ENCODE measurements at regions not wholly inside any gene's neighbourhood (a gene's known extent, or its start where the extent isn't known, plus 50 kb on each side); places are given as distances from the start of the nearest gene placed in this dataset.

DNA sequence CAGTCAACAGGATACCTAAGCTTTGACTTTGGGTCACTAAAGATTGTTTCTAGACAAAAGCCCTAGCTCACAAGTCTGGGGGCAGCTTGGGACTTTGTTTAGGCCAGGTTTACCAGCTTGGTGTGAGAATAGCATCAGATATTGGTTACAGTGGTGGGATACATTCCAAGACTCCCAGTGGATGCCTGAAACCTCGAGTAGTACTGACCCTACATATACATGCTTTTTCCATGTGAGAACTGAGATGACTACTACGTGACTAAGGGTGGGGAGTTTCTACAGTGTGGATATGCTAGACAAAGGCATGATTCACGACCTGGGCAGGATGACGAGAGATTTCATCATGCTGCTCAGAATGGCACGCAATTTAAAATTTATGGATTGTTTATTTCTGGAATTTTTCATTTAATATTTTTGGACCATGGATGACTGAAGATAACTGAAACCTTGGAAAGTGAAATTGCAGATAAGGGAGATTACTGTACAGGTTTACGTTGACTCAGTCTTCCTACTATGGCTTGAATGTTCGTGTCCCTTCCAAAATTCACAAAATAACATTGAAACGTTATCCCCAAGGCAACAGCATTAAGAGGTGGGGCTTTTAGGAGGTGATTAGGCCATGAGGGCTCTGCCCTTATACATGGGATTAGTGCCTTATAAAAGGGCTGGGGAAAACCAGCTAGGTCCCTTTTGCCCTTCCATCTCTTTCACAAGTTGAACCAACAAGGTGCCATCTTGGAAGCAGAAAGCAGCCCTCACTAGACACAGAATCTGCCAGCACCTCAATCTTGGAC, 50.2 kb upstream of the CTAGE1 start:
- DNase-seq = no peak

DNA sequence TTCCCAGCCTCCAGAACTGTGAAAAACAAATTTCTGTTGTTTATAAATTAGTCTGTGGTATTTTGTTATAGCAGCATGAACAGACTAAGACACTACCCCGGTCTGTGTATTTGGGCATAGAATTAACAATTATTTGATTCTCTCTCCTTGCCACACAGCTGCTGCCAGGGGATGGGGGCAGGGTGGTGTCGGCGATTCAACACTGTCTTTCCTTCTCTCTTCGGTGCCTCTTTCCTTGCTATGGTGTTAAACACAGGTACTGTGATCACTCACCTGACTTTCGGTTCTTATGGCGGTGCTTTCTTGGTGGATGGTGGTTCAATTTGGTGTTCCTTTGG, 50.8 kb upstream of the CTAGE1 start:
- DNase-seq = no peak

DNA sequence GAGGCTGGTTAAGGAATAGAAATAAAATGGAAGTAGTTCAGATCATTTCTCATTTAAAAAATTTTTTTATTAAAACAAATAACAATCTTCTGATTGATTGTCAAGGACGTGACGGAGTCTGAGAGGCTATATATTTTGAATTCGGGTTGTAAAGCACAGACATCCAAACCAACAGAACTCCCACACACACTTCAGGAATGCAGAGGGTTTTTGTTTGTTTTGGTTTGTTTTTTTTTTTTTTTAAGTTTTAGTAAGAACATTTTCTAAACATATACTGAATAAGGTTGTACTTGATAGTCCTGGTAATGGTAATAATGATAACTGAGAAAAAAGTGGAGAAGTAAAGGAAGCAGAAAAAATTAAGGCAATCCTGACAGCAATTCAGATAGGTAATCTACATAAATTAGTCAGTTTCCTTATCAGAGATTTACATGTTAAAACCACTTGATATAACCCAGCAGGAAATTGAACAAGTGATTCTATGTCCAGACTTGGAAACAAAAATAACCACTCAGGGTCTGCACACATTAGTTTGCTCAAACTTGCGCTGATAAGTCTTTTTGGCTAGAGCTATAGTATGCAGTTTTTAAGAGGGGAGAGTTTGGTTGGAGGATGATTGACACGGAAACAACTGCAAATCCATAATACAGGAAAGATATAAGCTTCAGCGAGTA, 51.5 kb upstream of the CTAGE1 start:
- DNase-seq = no peak

DNA sequence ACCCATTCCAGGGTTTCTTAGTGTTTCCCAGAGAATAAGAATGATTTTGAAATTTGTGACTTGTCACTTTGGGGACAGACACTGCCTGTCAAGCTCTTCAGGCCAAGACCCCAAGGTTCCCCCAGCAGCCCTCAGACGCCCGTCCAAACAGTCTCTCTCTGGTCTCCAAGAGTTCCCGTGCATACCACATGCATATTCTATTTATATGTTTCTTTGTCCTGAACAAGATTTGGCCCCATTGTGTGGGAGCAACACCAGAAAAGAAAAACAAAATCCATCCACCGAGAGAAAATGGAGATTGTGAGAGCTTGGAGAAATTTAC, 52.2 kb upstream of the CTAGE1 start:
- DNase-seq = no peak

DNA sequence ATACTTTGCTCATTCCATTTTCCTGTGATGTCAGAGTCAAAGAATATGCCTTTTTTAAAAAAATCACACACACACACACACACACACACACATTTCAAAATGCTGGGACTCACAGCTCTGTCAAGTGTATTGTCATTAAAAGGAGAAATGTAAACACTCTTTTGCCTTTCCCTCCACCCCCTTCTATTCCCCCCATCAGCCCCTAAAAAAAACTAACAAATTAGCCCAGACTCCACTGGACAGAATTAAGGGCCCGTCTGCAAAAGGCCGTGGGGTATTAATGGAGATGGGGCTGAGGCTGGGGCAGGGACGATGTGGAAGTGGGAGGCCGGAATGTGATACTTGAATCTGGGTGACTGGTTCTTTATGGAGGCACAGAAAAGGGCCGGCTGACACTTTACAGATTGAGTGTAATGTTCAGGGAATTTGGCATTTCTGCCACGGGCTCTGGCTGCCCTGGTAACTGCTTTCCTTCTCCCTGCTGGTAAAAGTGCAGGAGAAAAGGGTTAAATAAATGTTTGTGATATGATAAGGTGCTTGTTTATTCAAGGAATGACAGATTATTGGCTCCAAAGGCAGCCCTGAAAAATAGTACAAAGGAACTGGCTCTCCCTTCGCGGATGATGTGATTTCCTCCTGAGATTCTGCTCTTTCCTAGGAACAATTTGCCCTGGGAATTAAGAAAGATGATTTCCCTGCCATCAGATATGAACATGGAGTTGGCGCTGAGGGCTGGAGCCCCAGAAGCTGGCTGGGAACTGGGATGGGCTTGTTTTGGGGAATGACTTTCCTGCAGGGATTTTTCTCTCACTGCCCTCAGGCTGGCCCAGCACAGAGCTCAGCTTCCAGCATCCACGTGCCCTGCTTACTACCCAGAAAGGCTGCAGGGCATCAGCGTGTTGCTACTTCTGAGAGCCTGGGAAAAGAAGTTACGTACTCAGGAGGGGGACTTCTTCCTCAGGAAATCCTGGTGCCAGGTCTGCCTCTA, 52.8 kb upstream of the CTAGE1 start:
- DNase-seq = no peak

DNA sequence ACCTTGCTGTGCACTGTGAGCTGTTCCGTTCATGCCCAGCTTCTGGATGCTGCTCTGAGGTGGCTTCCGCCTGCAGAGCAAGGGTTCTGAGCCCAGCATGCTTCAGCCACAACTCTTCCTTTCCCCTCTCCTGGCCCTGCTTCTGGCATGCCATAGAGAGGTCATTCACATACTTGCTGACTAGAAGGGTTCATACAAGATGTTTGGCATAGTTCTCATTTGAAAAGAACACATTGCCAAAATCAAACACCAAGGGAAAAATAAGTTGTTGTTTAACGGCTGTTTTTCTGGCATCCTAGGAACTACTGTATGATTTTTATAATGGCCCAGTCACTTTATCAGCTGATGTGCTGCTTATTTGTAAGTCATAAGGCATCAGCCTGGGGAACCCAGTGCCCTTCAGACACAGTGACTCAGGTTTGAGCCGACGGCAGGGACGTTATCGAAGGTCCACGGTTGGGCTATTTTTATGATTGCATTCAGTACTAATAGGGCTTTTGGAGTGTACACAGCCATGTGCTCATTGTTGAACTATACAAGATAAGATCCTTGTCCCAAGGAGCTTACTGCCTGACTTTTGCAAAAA, 53.9 kb upstream of the CTAGE1 start:
- no peak for DNase-seq

DNA sequence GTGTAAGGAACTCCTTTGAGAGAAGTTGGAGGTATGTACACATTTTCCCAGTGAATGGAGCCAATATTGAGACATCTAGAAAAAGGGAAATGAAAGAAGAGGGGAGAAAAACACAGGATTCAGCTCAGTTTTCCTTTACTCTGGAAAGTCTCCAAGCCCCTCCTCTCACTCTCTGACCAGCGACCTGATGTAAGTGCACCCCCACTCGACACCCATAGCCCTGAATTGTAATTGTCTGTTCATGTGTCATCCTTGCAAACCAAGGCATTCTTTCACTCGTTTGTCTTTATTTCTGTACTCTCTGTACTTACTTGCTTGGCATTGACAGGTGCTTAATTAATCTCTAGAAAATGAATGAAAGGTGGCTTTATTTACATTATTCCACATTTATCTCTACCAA, 55.7 kb upstream of the CTAGE1 start:
- no peak for DNase-seq

DNA sequence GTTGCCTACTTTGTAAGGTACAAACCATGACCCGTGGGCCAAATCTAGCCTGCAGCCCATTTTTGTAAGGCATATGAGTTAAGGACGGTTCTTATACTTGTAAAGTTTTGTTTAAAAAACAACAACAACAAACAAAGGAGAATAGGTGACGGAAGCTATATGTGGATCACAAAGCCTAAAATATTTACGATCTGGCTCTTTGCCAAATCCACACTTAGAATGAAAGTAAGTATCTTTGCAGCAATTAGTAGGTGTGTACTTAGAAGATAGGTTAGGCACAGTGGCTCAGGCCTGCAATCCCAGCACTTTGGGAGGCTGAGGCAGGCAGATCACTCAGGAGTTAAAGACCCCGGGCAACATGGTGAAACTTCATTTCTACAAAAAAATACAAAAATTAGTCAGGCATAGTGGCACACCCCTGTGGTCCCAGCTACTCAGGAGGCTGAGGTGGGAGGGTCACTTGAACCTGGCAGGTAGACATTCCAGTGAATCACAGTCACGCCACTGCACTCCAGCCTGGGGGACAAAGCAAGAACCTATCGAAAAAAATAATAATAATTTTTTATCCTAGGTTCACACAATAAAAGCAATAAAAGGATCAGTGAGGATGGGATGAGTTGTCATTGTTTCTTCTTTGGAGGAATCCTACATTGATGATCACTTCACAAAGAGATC, 57.8 kb upstream of the CTAGE1 start:
- no peak for DNase-seq

DNA sequence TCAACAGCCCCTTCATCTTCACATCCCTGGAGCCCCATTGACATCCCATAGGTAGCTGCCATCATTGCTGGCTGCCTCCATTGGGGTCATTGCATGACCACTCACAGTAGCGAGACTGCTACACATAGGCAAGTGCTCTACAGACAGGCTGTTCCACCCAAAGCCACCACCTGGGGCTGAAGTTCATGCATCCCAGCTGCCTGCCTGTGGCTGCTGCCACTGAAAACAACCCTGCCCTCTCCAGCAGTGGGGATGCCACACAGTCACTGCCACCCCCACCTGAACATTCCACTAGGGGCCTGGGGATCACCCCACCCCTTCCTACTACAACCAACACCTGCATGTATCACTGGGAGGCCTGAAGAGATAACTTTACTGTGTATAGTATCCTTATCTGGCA, 59.5 kb upstream of the CTAGE1 start:
- no peak for DNase-seq

DNA sequence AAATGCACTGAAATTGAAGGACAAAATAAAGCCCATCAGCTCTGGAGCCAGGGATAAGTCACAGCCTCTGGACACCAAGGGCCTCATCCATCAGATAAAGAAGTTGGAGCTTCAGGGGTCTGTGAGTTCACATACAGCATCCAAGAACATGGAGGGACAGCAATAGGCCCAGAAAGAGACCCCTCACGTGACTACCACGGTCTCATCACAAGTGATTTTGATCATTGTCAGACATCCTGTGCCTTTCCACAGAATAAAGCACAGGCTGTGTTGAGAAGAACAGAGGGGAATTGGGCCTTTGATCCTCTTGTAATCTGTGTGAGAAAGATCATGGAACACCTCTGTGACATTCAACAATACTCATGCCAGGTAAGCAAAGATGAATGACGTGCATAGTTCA, 65.2 kb upstream of the CTAGE1 start:
- no peak for DNase-seq

DNA sequence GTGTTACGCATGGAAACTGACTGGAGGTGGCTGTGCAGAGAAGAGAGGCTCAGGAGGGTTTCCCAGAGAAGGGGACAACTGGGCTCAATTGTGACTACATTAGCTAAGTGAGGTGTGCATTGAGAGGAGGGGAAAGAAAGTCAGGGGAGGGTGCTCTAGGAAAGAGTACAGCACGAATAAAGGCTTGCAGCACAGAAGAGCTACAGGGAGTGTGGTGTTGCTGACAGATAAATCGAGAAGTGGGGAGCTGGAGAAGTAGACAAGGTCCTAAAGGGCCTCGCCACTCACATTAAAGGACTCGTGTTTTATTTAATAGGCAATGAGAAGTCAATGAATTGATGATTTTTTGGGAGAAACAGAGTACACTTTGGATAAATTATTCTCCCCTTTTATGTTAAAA, 65.7 kb upstream of the CTAGE1 start:
- DNase-seq = no peak

DNA sequence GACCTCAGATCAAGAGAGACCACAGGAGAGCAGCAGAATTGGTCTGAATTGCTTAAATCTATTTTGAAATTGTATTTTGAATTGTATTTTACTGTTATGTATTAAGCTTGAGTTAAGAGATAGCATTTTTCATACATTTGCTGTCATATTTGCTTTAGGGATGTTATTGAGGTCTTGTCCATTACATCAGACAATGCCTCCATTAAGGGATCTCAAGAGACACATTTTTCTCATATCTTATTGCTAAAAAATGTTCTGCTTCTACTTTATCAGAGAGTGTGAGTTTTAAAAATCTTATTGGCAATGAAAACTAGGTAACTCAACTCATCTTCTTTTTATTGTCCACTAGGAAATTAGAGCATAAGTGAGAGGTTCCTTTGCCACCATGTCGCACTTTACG, 66.8 kb upstream of the CTAGE1 start:
- no peak for DNase-seq

DNA sequence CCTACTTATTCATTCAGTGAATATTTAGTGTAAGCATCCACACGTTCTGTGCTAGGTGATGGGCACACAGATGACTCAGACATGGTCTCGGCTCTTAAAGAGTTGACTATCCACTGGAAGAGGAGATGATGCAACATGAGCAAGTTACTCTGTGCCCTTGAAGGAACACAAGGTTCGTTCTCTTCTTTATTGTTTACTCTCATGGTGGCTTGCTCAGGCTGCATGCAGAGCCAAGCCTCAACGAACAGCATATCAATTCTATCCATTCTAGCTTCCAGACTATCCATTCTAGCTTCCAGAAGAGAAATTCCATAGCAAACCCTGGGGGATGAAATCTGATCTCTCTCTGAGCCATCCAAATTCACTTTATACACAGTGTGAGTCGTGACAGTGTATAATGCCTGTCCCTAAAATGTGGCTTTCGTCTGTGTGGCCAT, 68.1 kb upstream of the CTAGE1 start:
- no peak for DNase-seq

DNA sequence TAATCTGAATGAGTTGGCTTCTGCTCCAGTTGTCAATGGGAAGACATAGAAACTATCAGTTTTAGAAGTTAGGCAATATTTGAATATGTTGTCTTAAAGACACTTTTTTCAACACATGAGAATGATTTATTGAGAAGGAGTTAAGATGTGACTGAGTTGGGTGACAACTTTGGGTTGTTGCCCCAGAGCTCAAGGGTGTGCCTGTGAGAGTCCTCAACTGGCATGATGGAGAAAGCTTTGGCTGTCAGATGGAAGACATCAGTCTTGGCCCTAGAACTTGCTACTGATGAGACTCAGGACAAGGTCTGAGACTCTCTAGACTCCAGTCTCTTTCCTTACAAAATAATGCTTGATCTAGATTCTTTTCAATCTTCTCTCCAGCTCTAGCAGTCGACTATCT, 69.0 kb upstream of the CTAGE1 start:
- no peak for DNase-seq

DNA sequence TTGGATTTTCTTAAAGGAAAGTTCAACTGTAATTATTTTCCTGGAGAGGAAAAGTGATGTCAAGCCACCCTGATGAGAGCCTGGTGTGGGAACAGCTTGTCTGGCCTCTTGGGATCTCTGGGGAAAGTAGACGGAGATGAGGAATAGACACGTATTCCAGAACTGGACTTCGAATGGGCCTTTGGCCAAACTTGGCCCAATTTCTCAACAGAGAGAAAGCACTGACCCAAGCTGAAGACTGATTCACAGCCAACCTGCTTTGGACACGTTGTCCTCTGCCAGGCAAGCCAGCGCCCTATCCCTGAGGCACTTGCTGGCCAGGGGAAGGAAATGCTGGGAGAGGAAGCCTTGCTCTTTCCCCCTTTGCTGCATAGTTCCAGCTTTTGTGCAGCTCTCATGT, 70.8 kb upstream of the CTAGE1 start:
- no peak for DNase-seq

DNA sequence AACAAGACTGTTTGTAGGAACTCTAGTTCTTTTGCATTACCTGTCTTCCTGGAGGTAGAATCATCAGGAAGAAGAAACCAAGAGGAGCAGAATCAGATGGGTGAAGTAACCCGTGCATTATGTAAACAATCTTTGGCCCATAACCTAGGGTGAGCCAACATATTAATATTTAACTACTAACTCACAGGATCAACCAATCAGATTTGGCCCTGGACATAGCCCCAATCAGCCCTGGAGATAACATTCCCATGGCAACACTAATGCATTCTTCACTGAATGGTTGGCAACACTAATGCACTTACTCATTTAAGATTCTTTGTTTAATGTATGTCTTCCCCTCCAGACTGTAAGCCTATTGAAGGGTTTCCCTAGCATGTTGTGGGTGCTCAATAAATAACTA, 72.0 kb upstream of the CTAGE1 start:
- DNase-seq = no peak

DNA sequence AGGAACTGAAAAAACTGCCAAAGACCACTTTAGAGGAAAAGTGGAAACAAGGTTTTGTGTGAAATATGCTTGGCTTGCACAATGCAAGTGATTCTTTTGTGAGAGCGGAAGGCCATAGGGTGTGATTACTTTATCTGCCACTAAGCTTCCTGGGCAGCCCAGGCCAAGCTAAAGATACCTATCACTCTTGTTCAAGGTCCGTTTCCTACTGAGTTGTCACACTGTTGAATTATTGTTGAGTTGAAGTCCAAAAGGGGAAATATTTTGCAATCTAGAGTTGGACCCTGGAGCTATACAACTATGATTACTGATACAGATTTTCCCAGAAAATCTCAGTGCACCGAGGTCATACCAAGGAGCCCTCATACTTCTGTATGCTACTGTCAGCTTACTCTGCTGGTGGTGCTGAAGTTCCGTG, 72.7 kb upstream of the CTAGE1 start:
- DNase-seq = no peak

DNA sequence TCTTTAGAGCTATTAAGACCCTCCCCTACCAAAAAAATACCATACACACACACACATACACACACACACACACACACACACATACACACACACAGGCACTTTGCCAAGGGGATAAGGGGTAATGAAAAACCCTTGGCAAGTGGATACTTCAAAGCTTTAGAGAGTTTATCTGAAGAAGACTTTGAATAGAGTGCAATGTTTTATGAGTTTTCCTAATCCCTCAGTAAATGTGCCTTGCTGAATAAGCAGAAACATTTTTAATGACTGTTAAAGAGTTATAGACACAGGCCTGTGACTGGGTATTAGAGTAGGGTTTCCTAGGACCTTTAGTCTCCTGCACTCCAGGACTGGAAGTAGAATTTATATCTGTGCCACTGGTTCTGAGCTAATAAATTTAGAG, 75.5 kb upstream of the CTAGE1 start:
- DNase-seq = no peak

DNA sequence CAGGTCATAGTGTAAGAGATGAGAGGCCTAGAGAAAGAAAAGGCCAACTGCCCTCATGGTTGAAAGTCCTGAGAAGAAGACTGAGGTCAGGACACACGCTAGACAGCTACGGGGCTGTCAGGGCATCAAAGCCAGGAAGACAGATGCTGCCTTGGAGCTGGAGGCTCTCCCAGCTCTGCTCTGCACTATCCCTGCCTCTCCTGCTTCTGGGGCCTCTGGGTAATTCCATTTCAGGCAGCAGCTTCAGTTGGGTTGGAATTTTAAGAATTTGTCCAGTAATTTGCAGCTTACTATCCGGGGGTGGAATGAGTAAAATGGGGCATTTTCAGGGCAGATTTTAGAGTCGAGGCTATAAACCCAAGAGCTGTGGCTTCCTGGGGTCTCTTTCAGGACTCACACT, 76.2 kb upstream of the CTAGE1 start:
- no peak for DNase-seq

DNA sequence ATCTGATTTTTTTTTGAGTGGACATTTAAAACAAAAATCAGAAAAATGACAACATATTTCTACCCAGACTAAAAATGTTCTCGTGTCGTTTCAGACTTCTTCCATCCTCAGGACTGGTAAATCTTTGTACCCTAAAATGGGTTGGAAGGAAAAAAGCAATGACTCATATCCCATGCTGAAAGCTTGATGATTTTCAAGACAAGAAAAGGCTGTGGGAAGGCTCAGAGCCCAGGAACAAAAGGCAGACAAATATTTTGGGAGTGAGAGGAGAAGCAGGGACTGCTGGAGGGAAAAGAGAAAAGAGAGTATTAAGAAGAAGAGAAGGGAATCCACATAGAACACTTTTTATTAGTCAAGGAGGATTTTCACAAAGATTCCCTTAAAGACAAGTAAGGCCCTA, 77.1 kb upstream of the CTAGE1 start:
- DNase-seq = no peak

DNA sequence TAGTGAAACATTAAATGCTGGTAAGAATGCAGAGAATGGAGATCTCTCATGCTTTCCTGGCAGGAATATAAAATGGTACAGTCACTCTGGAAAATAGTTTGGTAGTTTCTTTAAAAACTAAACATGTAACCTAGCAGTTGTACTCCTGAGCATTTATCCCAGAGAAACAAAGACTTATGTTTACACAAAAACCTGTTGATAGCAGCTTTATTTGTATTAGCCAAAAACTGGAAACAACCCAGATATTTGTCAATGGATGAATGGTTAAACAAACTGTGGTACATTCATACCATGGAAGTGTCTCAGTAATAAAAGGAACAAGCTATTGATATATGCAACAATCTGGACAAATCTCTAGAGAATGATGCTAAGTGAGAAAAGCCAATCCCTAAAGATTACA, 81.7 kb upstream of the CTAGE1 start:
- no peak for DNase-seq

DNA sequence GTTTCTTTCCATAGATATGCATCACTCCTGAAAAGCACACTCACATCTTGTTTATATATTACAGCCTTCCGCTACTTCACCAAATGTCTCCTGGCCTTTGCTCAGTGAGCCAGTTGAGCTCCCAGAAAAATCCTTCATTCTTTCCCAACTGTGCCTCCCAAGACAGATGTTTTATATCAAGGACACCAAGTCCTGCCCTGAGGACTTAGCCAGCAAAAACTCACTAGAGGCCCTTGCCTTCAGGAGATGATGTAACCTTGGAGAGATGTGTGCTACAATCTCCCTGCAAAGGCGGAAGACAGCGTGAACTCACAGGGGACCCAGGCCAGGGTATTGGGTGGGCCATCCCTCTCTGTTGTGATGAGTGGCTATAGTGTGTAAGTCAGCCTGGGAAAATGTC, 86.1 kb upstream of the CTAGE1 start:
- no peak for DNase-seq
